Endodermal cell (in vitro differentiated cells): ENCODE measurements at regions not wholly inside any gene's neighbourhood (a gene's known extent, or its start where the extent isn't known, plus 50 kb on each side); places are given as distances from the start of the nearest gene placed in this dataset.

Experiments
- DNase-seq: peaks from one replicate; pipeline ENCODE4 v3.0.0-alpha.2; 2017
- H3K27ac ChIP-seq: 2 replicates; pipeline ENCODE4 v1.5.1; 2013; ENCODE audit warnings: mild to moderate bottlenecking, low read depth, low read length, moderate library complexity
- H3K27me3 ChIP-seq: 2 replicates; pipeline ENCODE4 v1.6.1; 2013; ENCODE audit warnings: mild to moderate bottlenecking, low read length, moderate library complexity; ENCODE audit not compliant: insufficient read depth, control insufficient read depth, poor library complexity, severe bottlenecking
- H3K36me3 ChIP-seq: 2 replicates; pipeline ENCODE4 v1.7.0; 2013; ENCODE audit warnings: mild to moderate bottlenecking, low read length, moderate library complexity; ENCODE audit not compliant: control insufficient read depth, insufficient read depth
- H3K4me1 ChIP-seq: one replicate; pipeline ENCODE4 v1.7.0; 2013; ENCODE audit warnings: low read length; ENCODE audit not compliant: control insufficient read depth, insufficient read depth
- H3K4me3 ChIP-seq: 2 replicates; pipeline ENCODE4 v1.5.1; 2013; ENCODE audit warnings: mild to moderate bottlenecking, low read length, moderate library complexity
- H3K9ac ChIP-seq: 2 replicates; pipeline ENCODE4 v1.6.1; 2013; ENCODE audit warnings: mild to moderate bottlenecking, low read length, moderate library complexity; ENCODE audit not compliant: poor library complexity, severe bottlenecking; ENCODE audit errors: extremely low read depth
- H3K9me3 ChIP-seq: 2 replicates; pipeline ENCODE4 v1.6.1; 2013; ENCODE audit warnings: mild to moderate bottlenecking, low read length, moderate library complexity; ENCODE audit not compliant: control insufficient read depth
- H3K27ac Mint-ChIP-seq: 2 replicates; pipeline ENCODE4 v1.8.0; 2020; ENCODE audit warnings: mixed read lengths
- H3K27me3 Mint-ChIP-seq: 2 replicates; pipeline ENCODE4 v1.8.0; 2021; ENCODE audit warnings: mild to moderate bottlenecking, mixed read lengths; ENCODE audit not compliant: insufficient read depth
- H3K36me3 Mint-ChIP-seq: 2 replicates; pipeline ENCODE4 v1.8.0; 2020; ENCODE audit warnings: low read depth, mixed read lengths
- H3K4me1 Mint-ChIP-seq: 2 replicates; pipeline ENCODE4 v1.8.0; 2020; ENCODE audit warnings: mixed read lengths
- H3K4me3 Mint-ChIP-seq: 2 replicates; pipeline ENCODE4 v1.8.0; 2020; ENCODE audit warnings: mild to moderate bottlenecking, moderate library complexity, mixed read lengths
- H3K9me3 Mint-ChIP-seq: 2 replicates; pipeline ENCODE4 v1.8.0; 2020; ENCODE audit warnings: mild to moderate bottlenecking, mixed read lengths
- WGBS, 2 experiments: methylation state at CpG; one replicate each; pipeline versions ENCODE4 v1.1.5 to v1.1.7; 2013; ENCODE audit warnings: missing lambda C conversion rate in 2 of 2, mixed read lengths in 1 of 2; ENCODE audit not compliant: insufficient coverage in 1 of 2, insufficient read length in 1 of 2; 5-methylcytosine and 5-hydroxymethylcytosine counted together
- TF ChIP-seq, protein P1 (sequence below): fragments of 200-600 bp; sonication (generic); conservative IDR thresholded peaks from 2 replicates; pipeline ENCODE4 v1.5.0; 2021; ENCODE audit warnings: antibody characterized with exemption, mild to moderate bottlenecking

DNA sequence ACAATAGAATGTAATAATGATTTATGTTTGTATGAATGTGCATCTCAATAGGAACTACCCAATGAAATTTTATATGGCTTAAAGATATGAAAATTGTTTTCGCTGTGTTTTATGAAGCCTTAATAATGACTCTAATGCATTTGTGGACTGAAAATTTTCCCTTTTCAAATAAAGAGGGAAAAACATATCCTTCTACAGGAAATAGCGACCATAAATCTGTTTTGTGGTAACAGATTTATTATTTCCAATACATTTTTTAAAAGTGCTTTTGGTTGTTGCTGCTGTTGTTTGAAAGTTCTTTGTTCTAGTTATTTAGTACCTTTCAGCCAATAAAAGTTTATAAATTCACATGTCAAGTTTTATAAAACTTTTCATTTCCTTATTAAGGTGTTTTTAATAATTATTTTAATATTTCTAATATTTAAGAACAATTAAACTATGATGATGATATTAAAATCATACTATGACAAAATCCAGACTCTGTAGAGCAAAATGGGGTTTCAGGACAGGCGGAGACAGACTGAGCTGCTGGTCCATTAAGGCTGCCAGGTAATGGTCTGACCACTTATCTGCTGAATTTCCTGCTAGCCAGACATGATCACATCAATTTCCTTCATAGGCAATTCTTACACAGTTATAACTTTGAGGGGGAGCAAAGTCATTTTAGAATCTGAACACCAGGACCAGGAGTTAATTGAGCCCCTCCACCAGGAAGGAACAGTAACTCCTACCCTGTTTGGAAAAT lies 65.7 kb upstream of the NEUROD1 start:
- Mint-ChIP-seq H3K27me3 (no peaks in the 10 kb centered on the region), H3K36me3 (no peaks in the 10 kb centered on the region), H3K27ac (no peak overlapping the region), H3K4me3 (no peak overlapping the region), H3K4me1 (no peaks in the 10 kb centered on the region), H3K9me3 (no peaks in the 10 kb centered on the region)
- no peak overlapping the region for H3K9ac ChIP-seq
- TF ChIP-seq, protein P1, sequence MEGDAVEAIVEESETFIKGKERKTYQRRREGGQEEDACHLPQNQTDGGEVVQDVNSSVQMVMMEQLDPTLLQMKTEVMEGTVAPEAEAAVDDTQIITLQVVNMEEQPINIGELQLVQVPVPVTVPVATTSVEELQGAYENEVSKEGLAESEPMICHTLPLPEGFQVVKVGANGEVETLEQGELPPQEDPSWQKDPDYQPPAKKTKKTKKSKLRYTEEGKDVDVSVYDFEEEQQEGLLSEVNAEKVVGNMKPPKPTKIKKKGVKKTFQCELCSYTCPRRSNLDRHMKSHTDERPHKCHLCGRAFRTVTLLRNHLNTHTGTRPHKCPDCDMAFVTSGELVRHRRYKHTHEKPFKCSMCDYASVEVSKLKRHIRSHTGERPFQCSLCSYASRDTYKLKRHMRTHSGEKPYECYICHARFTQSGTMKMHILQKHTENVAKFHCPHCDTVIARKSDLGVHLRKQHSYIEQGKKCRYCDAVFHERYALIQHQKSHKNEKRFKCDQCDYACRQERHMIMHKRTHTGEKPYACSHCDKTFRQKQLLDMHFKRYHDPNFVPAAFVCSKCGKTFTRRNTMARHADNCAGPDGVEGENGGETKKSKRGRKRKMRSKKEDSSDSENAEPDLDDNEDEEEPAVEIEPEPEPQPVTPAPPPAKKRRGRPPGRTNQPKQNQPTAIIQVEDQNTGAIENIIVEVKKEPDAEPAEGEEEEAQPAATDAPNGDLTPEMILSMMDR = no peak
- H3K27me3 ChIP-seq = no peaks in the 10 kb centered on the region
- H3K4me1 ChIP-seq = no peaks in the 10 kb centered on the region
- H3K9me3 ChIP-seq = no peaks in the 10 kb centered on the region
- no peak overlapping the region for H3K4me3 ChIP-seq
- no peaks in the 10 kb centered on the region for H3K36me3 ChIP-seq
- H3K27ac ChIP-seq = no peak overlapping the region
- 94 to 100% methylated on average over 1 to 2 of the region's 3 CpGs for WGBS, 2 experiments
- no peak for DNase-seq

DNA sequence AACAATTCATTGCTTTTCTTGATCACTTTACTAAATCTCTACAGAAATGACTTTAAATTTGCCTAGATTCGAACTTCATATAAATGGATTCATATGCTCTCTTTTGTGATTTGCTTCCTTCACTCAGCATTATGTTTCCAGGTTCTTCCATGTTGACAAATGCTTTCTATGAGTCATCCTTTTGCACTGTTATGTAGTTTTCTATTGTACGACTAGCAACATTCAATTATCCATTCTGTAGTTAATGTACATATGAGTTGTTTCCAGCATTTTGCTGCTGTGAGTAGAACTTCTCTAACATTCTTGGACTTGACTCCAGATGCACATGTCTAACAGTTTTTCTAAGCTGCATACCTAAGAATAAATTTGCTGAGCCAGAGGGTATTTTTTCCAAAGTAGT lies 66.5 kb upstream of the NEUROD1 start:
- H3K4me3 Mint-ChIP-seq = no peak overlapping the region
- H3K27me3 Mint-ChIP-seq = no peaks in the 10 kb centered on the region
- Histone ChIP-seq H3K27ac (no peak overlapping the region), H3K27me3 (no peaks in the 10 kb centered on the region), H3K4me3 (no peak overlapping the region), H3K36me3 (no peaks in the 10 kb centered on the region), H3K9me3 (no peaks in the 10 kb centered on the region), H3K4me1 (no peaks in the 10 kb centered on the region), H3K9ac (no peak overlapping the region)
- H3K4me1 Mint-ChIP-seq = no peaks in the 10 kb centered on the region
- no peak for DNase-seq
- H3K27ac Mint-ChIP-seq = no peak overlapping the region
- TF ChIP-seq, protein P1 = no peak
- no peaks in the 10 kb centered on the region for H3K36me3 Mint-ChIP-seq
- no peaks in the 10 kb centered on the region for H3K9me3 Mint-ChIP-seq
- WGBS, 2 experiments = 92% methylated on average over 2 of the region's 2 CpGs; no CpG with 5 or more reads in 1 of the 2 experiments

DNA sequence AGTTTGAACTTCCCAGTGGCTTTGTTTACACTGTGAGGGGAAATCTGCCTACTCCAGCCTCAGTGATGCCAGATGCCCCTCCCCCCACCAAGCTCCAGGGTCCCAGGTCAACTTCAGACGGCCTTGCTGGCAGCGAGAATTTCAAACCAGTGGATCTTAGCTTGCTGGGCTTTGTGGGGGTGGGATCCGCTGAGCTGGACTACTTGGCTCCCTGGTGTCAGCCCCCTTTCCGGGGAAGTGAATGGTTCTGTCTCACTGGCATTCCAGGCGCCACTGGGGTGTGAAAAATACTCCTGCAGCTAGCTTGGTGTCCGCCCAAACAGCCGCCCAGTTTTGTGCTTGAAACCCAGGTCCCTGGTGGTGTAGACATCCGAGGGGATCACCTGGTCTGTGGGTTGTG lies 70.0 kb upstream of the NEUROD1 start:
- no peaks in the 10 kb centered on the region for H3K9me3 ChIP-seq
- no peak overlapping the region for H3K27ac ChIP-seq
- 89 to 92% methylated on average over 2 to 8 of the region's 8 CpGs for WGBS, 2 experiments
- no peaks in the 10 kb centered on the region for H3K4me1 ChIP-seq
- DNase-seq = peak; percentile 56
- H3K27ac Mint-ChIP-seq = no peak overlapping the region
- no peaks in the 10 kb centered on the region for H3K36me3 ChIP-seq
- H3K4me3 ChIP-seq = no peak overlapping the region
- H3K9ac ChIP-seq = no peak overlapping the region
- no peak overlapping the region for H3K4me3 Mint-ChIP-seq
- H3K4me1 Mint-ChIP-seq = peaks cover 13% of the 10 kb centered on the region
- no peaks in the 10 kb centered on the region for H3K36me3 Mint-ChIP-seq
- no peaks in the 10 kb centered on the region for H3K9me3 Mint-ChIP-seq
- H3K27me3 ChIP-seq = no peaks in the 10 kb centered on the region
- H3K27me3 Mint-ChIP-seq = no peaks in the 10 kb centered on the region
- TF ChIP-seq, protein P1 = no peak
